HG03095 (cell line): ENCODE measurements at regions not wholly inside any gene's neighbourhood (a gene's known extent, or its start where the extent isn't known, plus 50 kb on each side); places are given as distances from the start of the nearest gene placed in this dataset.
"Not testable (repeated sequence)": the region's sequence is repeated elsewhere in the genome, so short reads cannot be mapped to it uniquely, and the experiment has no call there.

ENCODE experiments used
- ATAC-seq: cut with Tn5 transposase; IDR thresholded peaks from one replicate; pipeline ENCODE4 v1.9.1; 2021; ENCODE audit warnings: moderate library complexity; ENCODE audit not compliant: unreplicated experiment

GRCh38 chr10:63773962-63774361, 252.8 kb downstream of the REEP3 start:
- ATAC-seq, result no peak

- ATAC-seq, result no peak
Observed at GRCh38 chr10:63780101-63780500, 258.9 kb downstream of the REEP3 start.

GRCh38 chr10:63781226-63781625, 260.0 kb downstream of the REEP3 start:
- no peak for ATAC-seq

- ATAC-seq, result no peak
Observed at GRCh38 chr10:63783882-63784281, 262.7 kb downstream of the REEP3 start.

GRCh38 chr10:63788152-63788821, 267.1 kb downstream of the REEP3 start:
- no peak for ATAC-seq

- ATAC-seq, result no peak
Observed at GRCh38 chr10:63795094-63795860, 274.1 kb downstream of the REEP3 start.

- no peak for ATAC-seq
Observed at GRCh38 chr10:63798599-63799498, 277.6 kb downstream of the REEP3 start.

- no peak for ATAC-seq
Observed at GRCh38 chr10:63799521-63800300, 278.5 kb downstream of the REEP3 start.

- ATAC-seq, result no peak
Observed at GRCh38 chr10:63801166-63801565, 280.0 kb downstream of the REEP3 start.

- no peak for ATAC-seq
Observed at GRCh38 chr10:63806330-63806729, 285.1 kb downstream of the REEP3 start.

- no peak for ATAC-seq
Observed at GRCh38 chr10:63812501-63812900, 291.3 kb downstream of the REEP3 start.

GRCh38 chr10:63819753-63820329, 298.6 kb downstream of the REEP3 start:
- no peak for ATAC-seq

GRCh38 chr10:63822496-63822895, 301.3 kb downstream of the REEP3 start:
- no peak for ATAC-seq

GRCh38 chr10:63825111-63825510, 303.9 kb downstream of the REEP3 start:
- no peak for ATAC-seq

- no peak for ATAC-seq
Observed at GRCh38 chr10:63825766-63826165, 304.6 kb downstream of the REEP3 start.

GRCh38 chr10:63827018-63827417, 305.8 kb downstream of the REEP3 start:
- ATAC-seq, result not testable (repeated sequence)

- no peak for ATAC-seq
Observed at GRCh38 chr10:63829020-63829419, 307.8 kb downstream of the REEP3 start.

GRCh38 chr10:63829573-63830149, 308.5 kb downstream of the REEP3 start:
- no peak for ATAC-seq

- no peak for ATAC-seq
Observed at GRCh38 chr10:63832686-63833085, 311.5 kb downstream of the REEP3 start.
